MM.1S (cell line): ENCODE measurements at regions not wholly inside any gene's neighbourhood (a gene's known extent, or its start where the extent isn't known, plus 50 kb on each side); places are given as distances from the start of the nearest gene placed in this dataset.

ENCODE experiments used
- DNase-seq: peaks from one replicate; pipeline ENCODE4 v3.0.0-alpha.2; 2015
- H2AFZ ChIP-seq: fragments of 300-600 bp; sonication (generic); 2 replicates; pipeline ENCODE4 v1.6.0; 2016; ENCODE audit warnings: antibody characterized with exemption, low read length
- H3F3A ChIP-seq: fragments of 300-600 bp; sonication (generic); 2 replicates; pipeline ENCODE4 v1.6.1; 2016; ENCODE audit warnings: mild to moderate bottlenecking, antibody characterized with exemption, low read length, moderate library complexity, mixed read lengths; ENCODE audit not compliant: insufficient read depth
- H3K27ac ChIP-seq: fragments of 300-600 bp; sonication (generic); 2 replicates; pipeline ENCODE4 v1.5.1; 2016; ENCODE audit warnings: mild to moderate bottlenecking, low read length
- H3K27me3 ChIP-seq: fragments of 300-600 bp; sonication (generic); replicated peaks from 2 replicates; pipeline ENCODE4 v1.6.0; 2016; ENCODE audit warnings: low read length; ENCODE audit not compliant: insufficient read depth
- H3K36me3 ChIP-seq: fragments of 300-600 bp; sonication (generic); replicated peaks from 2 replicates; pipeline ENCODE4 v1.6.1; 2016; ENCODE audit warnings: mild to moderate bottlenecking, low read length, mixed read lengths; ENCODE audit not compliant: insufficient read depth
- H3K4me1 ChIP-seq: fragments of 300-600 bp; sonication (generic); 2 replicates; pipeline ENCODE4 v1.6.1; 2016; ENCODE audit warnings: low read length, mixed read lengths
- H3K4me2 ChIP-seq: fragments of 300-600 bp; sonication (generic); 2 replicates; pipeline ENCODE4 v1.6.0; 2016; ENCODE audit warnings: low read depth, low read length
- H3K4me3 ChIP-seq: fragments of 300-600 bp; sonication (generic); 2 replicates; pipeline ENCODE4 v1.5.1; 2016; ENCODE audit warnings: low read length, mixed read lengths
- H3K79me2 ChIP-seq: fragments of 300-600 bp; sonication (generic); 2 replicates; pipeline ENCODE4 v1.6.1; 2016; ENCODE audit warnings: mixed run types, low read length, mixed read lengths
- H3K9ac ChIP-seq: fragments of 300-600 bp; sonication (generic); 2 replicates; pipeline ENCODE4 v1.6.1; 2016; ENCODE audit warnings: low read length, mixed read lengths
- H3K9me2 ChIP-seq: fragments of 300-600 bp; sonication (generic); replicated peaks from 2 replicates; pipeline ENCODE4 v1.6.1; 2016; ENCODE audit warnings: mild to moderate bottlenecking, low read length, mixed read lengths; ENCODE audit not compliant: insufficient read depth
- H3K9me3 ChIP-seq: fragments of 300-600 bp; sonication (generic); replicated peaks from 2 replicates; pipeline ENCODE4 v1.6.1; 2016; ENCODE audit warnings: mild to moderate bottlenecking, low read length, mixed read lengths; ENCODE audit not compliant: insufficient read depth
- H4K20me1 ChIP-seq: fragments of 300-600 bp; sonication (generic); 2 replicates; pipeline ENCODE4 v1.6.1; 2016; ENCODE audit warnings: mild to moderate bottlenecking, low read length, moderate library complexity, mixed read lengths; ENCODE audit not compliant: insufficient read depth
- EZH2 ChIP-seq: fragments of 300-600 bp; sonication (generic); optimal IDR thresholded peaks from 2 replicates; pipeline ENCODE3; 2017; ENCODE audit warnings: low read depth, mild to moderate bottlenecking, antibody characterized with exemption, low read length, mixed read lengths
- EZH2phosphoT487 ChIP-seq: fragments of 300-600 bp; sonication (generic); IDR thresholded peaks from 2 replicates; pipeline ENCODE4 v1.6.1; 2018; ENCODE audit warnings: antibody characterized with exemption, low read length
- TF ChIP-seq, protein P1 (sequence below): fragments of 300-600 bp; sonication (generic); IDR thresholded peaks from 2 replicates; pipeline ENCODE4 v1.5.1; 2016; ENCODE audit warnings: antibody characterized with exemption, low read length, mixed read lengths

- H3K9me3 ChIP-seq = no peaks in the 10 kb centered on the region
- no peaks in the 10 kb centered on the region for H3K79me2 ChIP-seq
- no peaks in the 10 kb centered on the region for H3K4me1 ChIP-seq
- no peak for DNase-seq
- H3K27ac ChIP-seq = no peak overlapping the region
- H3F3A ChIP-seq = no peaks in the 10 kb centered on the region
- H3K4me2 ChIP-seq = no peak overlapping the region
- H3K9ac ChIP-seq = no peak overlapping the region
- H2AFZ ChIP-seq = no peak overlapping the region
- no peaks in the 10 kb centered on the region for H3K9me2 ChIP-seq
- H3K4me3 ChIP-seq = no peak overlapping the region
- H3K36me3 ChIP-seq = no peaks in the 10 kb centered on the region
- TF ChIP-seq EZH2phosphoT487 = no peak
- TF ChIP-seq, protein P1, sequence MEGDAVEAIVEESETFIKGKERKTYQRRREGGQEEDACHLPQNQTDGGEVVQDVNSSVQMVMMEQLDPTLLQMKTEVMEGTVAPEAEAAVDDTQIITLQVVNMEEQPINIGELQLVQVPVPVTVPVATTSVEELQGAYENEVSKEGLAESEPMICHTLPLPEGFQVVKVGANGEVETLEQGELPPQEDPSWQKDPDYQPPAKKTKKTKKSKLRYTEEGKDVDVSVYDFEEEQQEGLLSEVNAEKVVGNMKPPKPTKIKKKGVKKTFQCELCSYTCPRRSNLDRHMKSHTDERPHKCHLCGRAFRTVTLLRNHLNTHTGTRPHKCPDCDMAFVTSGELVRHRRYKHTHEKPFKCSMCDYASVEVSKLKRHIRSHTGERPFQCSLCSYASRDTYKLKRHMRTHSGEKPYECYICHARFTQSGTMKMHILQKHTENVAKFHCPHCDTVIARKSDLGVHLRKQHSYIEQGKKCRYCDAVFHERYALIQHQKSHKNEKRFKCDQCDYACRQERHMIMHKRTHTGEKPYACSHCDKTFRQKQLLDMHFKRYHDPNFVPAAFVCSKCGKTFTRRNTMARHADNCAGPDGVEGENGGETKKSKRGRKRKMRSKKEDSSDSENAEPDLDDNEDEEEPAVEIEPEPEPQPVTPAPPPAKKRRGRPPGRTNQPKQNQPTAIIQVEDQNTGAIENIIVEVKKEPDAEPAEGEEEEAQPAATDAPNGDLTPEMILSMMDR = no peak
- TF ChIP-seq EZH2 = no peak
- H3K27me3 ChIP-seq = no peaks in the 10 kb centered on the region
- H4K20me1 ChIP-seq = no peaks in the 10 kb centered on the region
These were observed 318.7 kb downstream of the TMEM121 start for GRCh38 chr14:105844810-105845724.

DNA sequence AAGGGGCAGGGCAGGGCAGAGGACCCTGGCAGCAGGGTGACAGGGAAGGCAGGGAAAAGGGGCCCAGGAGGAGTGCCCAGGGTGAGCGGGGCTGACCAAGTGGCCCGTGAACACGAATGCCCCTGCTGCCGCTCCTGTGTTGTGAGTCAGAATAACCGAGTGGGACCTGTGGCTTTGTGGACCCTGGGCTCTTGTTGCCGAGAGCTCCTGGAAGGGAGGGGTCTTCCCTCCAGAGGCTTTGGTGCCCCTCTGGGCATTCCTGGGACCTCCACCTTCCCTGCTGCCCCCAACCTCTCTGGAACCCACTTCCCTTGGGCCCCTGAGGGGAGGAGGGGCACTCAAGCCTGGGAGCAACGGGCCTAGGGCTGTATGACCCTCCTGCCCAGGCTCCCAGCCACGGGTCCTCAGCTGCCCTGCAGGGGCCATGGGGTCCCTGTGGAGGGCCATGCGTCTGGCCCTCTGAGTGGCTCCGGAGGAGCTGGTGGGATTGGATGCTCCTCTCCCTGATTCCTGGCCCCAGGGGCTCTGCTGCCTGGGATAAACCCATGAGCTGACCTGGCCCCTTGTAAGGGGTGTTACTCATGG, 319.4 kb downstream of the TMEM121 start:
- no peaks in the 10 kb centered on the region for H3K27me3 ChIP-seq
- DNase-seq = no peak
- TF ChIP-seq, protein P1 = no peak
- no peak for TF ChIP-seq EZH2phosphoT487
- no peak for TF ChIP-seq EZH2
- no peak overlapping the region for H3K4me3 ChIP-seq
- H3K4me1 ChIP-seq = no peaks in the 10 kb centered on the region
- no peak overlapping the region for H2AFZ ChIP-seq
- H3K79me2 ChIP-seq = no peaks in the 10 kb centered on the region
- H3K4me2 ChIP-seq = no peak overlapping the region
- H4K20me1 ChIP-seq = no peaks in the 10 kb centered on the region
- H3K27ac ChIP-seq = no peak overlapping the region
- no peaks in the 10 kb centered on the region for H3K9me3 ChIP-seq
- no peaks in the 10 kb centered on the region for H3K9me2 ChIP-seq
- H3K9ac ChIP-seq = no peak overlapping the region
- no peaks in the 10 kb centered on the region for H3K36me3 ChIP-seq
- no peaks in the 10 kb centered on the region for H3F3A ChIP-seq

DNA sequence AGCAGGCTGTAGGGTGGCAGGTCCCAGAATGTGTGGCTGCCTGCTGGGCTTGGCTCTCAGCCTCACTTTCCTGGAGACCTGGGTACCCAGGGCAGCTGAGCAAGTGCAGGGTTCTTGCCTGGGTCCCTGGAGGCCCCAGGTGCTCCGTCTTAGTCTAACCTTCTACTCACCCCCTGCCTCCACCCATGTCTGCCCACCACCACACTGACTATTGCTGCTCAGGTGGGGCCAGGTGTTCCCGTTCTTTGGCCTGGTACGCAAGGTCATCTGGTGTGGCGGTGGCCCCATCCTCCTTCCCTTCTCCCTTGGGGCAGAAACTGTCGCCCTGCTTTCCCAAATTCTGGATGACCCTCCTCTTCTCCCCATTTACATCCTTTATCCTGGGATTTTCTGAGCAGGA, 319.9 kb downstream of the TMEM121 start:
- Histone ChIP-seq H4K20me1 (no peaks in the 10 kb centered on the region), H3K27me3 (no peaks in the 10 kb centered on the region), H3K36me3 (no peaks in the 10 kb centered on the region), H3K9ac (no peak overlapping the region), H2AFZ (no peak overlapping the region), H3K9me2 (no peaks in the 10 kb centered on the region), H3F3A (no peaks in the 10 kb centered on the region), H3K4me3 (no peak overlapping the region), H3K4me2 (no peak overlapping the region), H3K4me1 (no peaks in the 10 kb centered on the region), H3K79me2 (no peaks in the 10 kb centered on the region), H3K27ac (no peak overlapping the region), H3K9me3 (no peaks in the 10 kb centered on the region)
- TF ChIP-seq, protein P1 = no peak
- TF ChIP-seq EZH2 = no peak
- TF ChIP-seq EZH2phosphoT487 = no peak
- no peak for DNase-seq
